H1 (cell line): ENCODE measurements at regions not wholly inside any gene's neighbourhood (a gene's known extent, or its start where the extent isn't known, plus 50 kb on each side); places are given as distances from the start of the nearest gene placed in this dataset.

ENCODE experiments used
- CTCF ChIA-PET: fragments of 300-600 bp; sonication (Branson Sonifier 250); formaldehyde crosslinking; loops from one replicate; lab custom pipeline; 2021; ENCODE audit not compliant: partially characterized antibody; lab: Charles Lee
- POLR2A ChIA-PET: fragments of 300-600 bp; sonication (Branson Sonifier 250); formaldehyde crosslinking; loops from one replicate; lab custom pipeline; 2021; ENCODE audit warnings: inconsistent platforms; ENCODE audit not compliant: partially characterized antibody; lab: Charles Lee
- DNase-seq, 2 experiments: peaks; one replicate each; pipeline versions ENCODE4 v3.0.0 to v3.0.0-alpha.2; 2010 to 2022; ENCODE audit warnings: low spot score in 2 of 2, low read depth in 1 of 2, mixed read lengths in 1 of 2
- FAIRE-seq: peaks from 2 replicates; lab custom pipeline; 2011; peaks lifted over from hg19 to GRCh38; lab: Jason Lieb, UNC
- H2AFZ ChIP-seq: 2 replicates; pipeline ENCODE4 v1.8.1; 2012; ENCODE audit warnings: low read length, inconsistent platforms
- H2AK5ac ChIP-seq: 2 replicates; pipeline ENCODE4 v1.6.1; 2013; ENCODE audit warnings: low read depth, low read length
- H2BK120ac ChIP-seq: replicated peaks from 2 replicates; pipeline ENCODE3; 2013; ENCODE audit warnings: low read depth, low read length, inconsistent platforms
- H2BK12ac ChIP-seq: 2 replicates; pipeline ENCODE4 v1.6.1; 2013; ENCODE audit warnings: low read depth, low read length
- H2BK15ac ChIP-seq: 2 replicates; pipeline ENCODE4 v1.6.1; 2013; ENCODE audit warnings: low read length
- H2BK20ac ChIP-seq: 2 replicates; pipeline ENCODE4 v1.6.1; 2013; ENCODE audit warnings: low read length
- H2BK5ac ChIP-seq: 2 replicates; pipeline ENCODE4 v1.6.1; 2013; ENCODE audit warnings: low read depth, low read length
- H3K14ac ChIP-seq: 2 replicates; pipeline ENCODE4 v1.6.1; 2013; ENCODE audit warnings: inconsistent platforms; ENCODE audit not compliant: insufficient read length
- H3K18ac ChIP-seq: 2 replicates; pipeline ENCODE4 v1.6.1; 2013; ENCODE audit warnings: low read length; ENCODE audit errors: extremely low read depth
- H3K23ac ChIP-seq: 2 replicates; pipeline ENCODE4 v1.6.1; 2013; ENCODE audit warnings: inconsistent platforms; ENCODE audit not compliant: insufficient read length
- H3K23me2 ChIP-seq: 2 replicates; pipeline ENCODE4 v1.6.1; 2013; ENCODE audit warnings: low read depth, low read length
- H3K27ac ChIP-seq: 2 replicates; pipeline ENCODE4 v1.6.1; 2011; ENCODE audit warnings: low read depth, low read length, inconsistent platforms
- H3K27me3 ChIP-seq, 4 experiments: replicated peaks in 1 of 4; 1 replicate in 1 of 4; 2 replicates in 3 of 4; pipeline versions ENCODE4 v1.6.1 to v1.8.1; 2011 to 2013; ENCODE audit warnings: low read length in 3 of 4, mild to moderate bottlenecking in 3 of 4, inconsistent platforms in 2 of 4, mixed read lengths in 2 of 4, moderate library complexity in 1 of 4; ENCODE audit not compliant: control insufficient read depth in 3 of 4, insufficient read depth in 3 of 4; ENCODE audit errors: extremely low read depth in 1 of 4
- H3K36me3 ChIP-seq, 4 experiments: 2 replicates each; pipeline versions ENCODE4 v1.6.1 to v1.8.1; 2011 to 2013; ENCODE audit warnings: mild to moderate bottlenecking in 4 of 4, low read length in 3 of 4, moderate library complexity in 2 of 4, control low read depth in 1 of 4, inconsistent platforms in 1 of 4; ENCODE audit not compliant: insufficient read depth in 4 of 4, control insufficient read depth in 2 of 4
- H3K4ac ChIP-seq: replicated peaks from 2 replicates; pipeline ENCODE3; 2013; ENCODE audit warnings: low read length, low read depth, mixed read lengths, inconsistent platforms; ENCODE audit not compliant: insufficient read length
- H3K4me1 ChIP-seq, 4 experiments: replicated peaks in 1 of 4; 1 replicate in 1 of 4; 2 replicates in 3 of 4; pipeline versions ENCODE4 v1.6.1 to v1.8.1; 2011 to 2013; ENCODE audit warnings: low read length in 3 of 4, inconsistent platforms in 2 of 4, mixed read lengths in 1 of 4; ENCODE audit not compliant: insufficient read depth in 4 of 4, control insufficient read depth in 3 of 4
- H3K4me2 ChIP-seq, 2 experiments: 2 replicates each; pipeline versions ENCODE4 v1.6.1 to v1.8.1; 2011 to 2013; ENCODE audit warnings: low read depth in 2 of 2, low read length in 2 of 2, control low read depth in 1 of 2, inconsistent platforms in 1 of 2, mild to moderate bottlenecking in 1 of 2; ENCODE audit not compliant: insufficient read depth in 1 of 2
- H3K4me3 ChIP-seq, 4 experiments: fragments of 200-600, 300-600 bp in 1 of 4; sonication (generic), shearing (Covaris generic), sonication (Bioruptor Twin) in 1 of 4; 2 replicates each; pipeline versions ENCODE4 v1.5.1 to v1.8.1; 2011 to 2016; ENCODE audit warnings: low read length in 4 of 4, low read depth in 3 of 4, control low read depth in 2 of 4, inconsistent platforms in 2 of 4, mild to moderate bottlenecking in 2 of 4, mixed read lengths in 1 of 4, moderate library complexity in 1 of 4; ENCODE audit not compliant: insufficient read depth in 2 of 4; ENCODE audit errors: extremely low read depth in 1 of 4
- H3K56ac ChIP-seq: replicated peaks from 2 replicates; pipeline ENCODE3; 2013; ENCODE audit warnings: low read depth, mild to moderate bottlenecking, mixed read lengths, low read length, inconsistent platforms; ENCODE audit not compliant: insufficient read length
- H3K79me1 ChIP-seq: 2 replicates; pipeline ENCODE4 v1.6.1; 2013; ENCODE audit warnings: low read depth, low read length, control low read depth
- H3K79me2 ChIP-seq, 2 experiments: 2 replicates each; pipeline versions ENCODE4 v1.6.1 to v1.8.1; 2012 to 2013; ENCODE audit warnings: low read length in 2 of 2, mild to moderate bottlenecking in 2 of 2, inconsistent platforms in 1 of 2; ENCODE audit not compliant: insufficient read depth in 2 of 2, control insufficient read depth in 1 of 2
- H3K9ac ChIP-seq, 4 experiments: replicated peaks in 1 of 4; 1 replicate in 1 of 4; 2 replicates in 3 of 4; pipeline versions ENCODE4 v1.6.1 to v1.8.1; 2011 to 2013; ENCODE audit warnings: low read depth in 3 of 4, low read length in 3 of 4, control low read depth in 2 of 4, mild to moderate bottlenecking in 2 of 4, moderate library complexity in 2 of 4, inconsistent platforms in 1 of 4; ENCODE audit errors: extremely low read depth in 1 of 4
- H3K9me3 ChIP-seq, 2 experiments: 2 replicates each; pipeline versions ENCODE4 v1.6.1 to v1.8.1; 2012 to 2013; ENCODE audit warnings: mild to moderate bottlenecking in 2 of 2, moderate library complexity in 2 of 2, control low read depth in 1 of 2, inconsistent platforms in 1 of 2, low read depth in 1 of 2, low read length in 1 of 2, mixed read lengths in 1 of 2; ENCODE audit not compliant: insufficient read depth in 2 of 2
- H4K20me1 ChIP-seq, 2 experiments: replicated peaks in 1 of 2; 2 replicates each; pipeline versions ENCODE3 to v1.8.1; 2011 to 2013; ENCODE audit warnings: inconsistent platforms in 2 of 2, low read length in 2 of 2, mild to moderate bottlenecking in 1 of 2; ENCODE audit not compliant: insufficient read depth in 2 of 2, control insufficient read depth in 1 of 2
- H4K5ac ChIP-seq: 2 replicates; pipeline ENCODE4 v1.6.1; 2013; ENCODE audit warnings: low read length, low read depth, mixed read lengths, inconsistent platforms; ENCODE audit not compliant: insufficient read length
- H4K8ac ChIP-seq: 2 replicates; pipeline ENCODE4 v1.8.0; 2013; ENCODE audit warnings: mild to moderate bottlenecking, moderate library complexity, low read length, inconsistent platforms; ENCODE audit not compliant: insufficient read depth; ENCODE audit errors: extremely low read depth
- H4K91ac ChIP-seq: replicated peaks from 2 replicates; pipeline ENCODE3; 2013; ENCODE audit warnings: low read length, mixed read lengths, inconsistent platforms; ENCODE audit not compliant: insufficient read length
- BACH1 ChIP-seq: IDR thresholded peaks from 2 replicates; pipeline ENCODE4 v1.6.1; 2012; ENCODE audit warnings: low read length, improper control_type of control experiment
- EGR1 ChIP-seq: IDR thresholded peaks from 2 replicates; pipeline ENCODE4 v1.6.1; 2011; ENCODE audit warnings: low read depth, low read length, borderline replicate concordance
- EZH2 ChIP-seq: fragments of 200-600 bp; sonication (generic); IDR thresholded peaks from 2 replicates; pipeline ENCODE4 v1.7.1; 2012; ENCODE audit warnings: low read depth, mild to moderate bottlenecking, moderate library complexity, low read length, inconsistent platforms; ENCODE audit not compliant: severe bottlenecking
- HDAC2 ChIP-seq, 2 experiments: fragments of 300-600 bp in 1 of 2; sonication (generic) in 1 of 2; IDR thresholded peaks; 2 replicates each; pipeline ENCODE4 v1.6.1; 2011 to 2012; ENCODE audit warnings: low read depth in 2 of 2, low read length in 2 of 2, mild to moderate bottlenecking in 2 of 2, moderate library complexity in 2 of 2, borderline replicate concordance in 1 of 2, inconsistent platforms in 1 of 2
- JUND ChIP-seq: IDR thresholded peaks from 2 replicates; pipeline ENCODE4 v1.6.1; 2011; ENCODE audit warnings: mild to moderate bottlenecking, improper control_type of control experiment, low read length
- KDM4A ChIP-seq: IDR thresholded peaks from one replicate; pipeline ENCODE4 v1.7.1; 2012; ENCODE audit warnings: low read depth, mild to moderate bottlenecking, moderate library complexity, low read length, inconsistent platforms; ENCODE audit not compliant: severe bottlenecking
- KDM5A ChIP-seq: fragments of 200-600 bp; IDR thresholded peaks from 2 replicates; pipeline ENCODE4 v1.7.1; 2012; ENCODE audit warnings: mild to moderate bottlenecking, low read length, inconsistent platforms, mixed read lengths
- SIRT6 ChIP-seq: IDR thresholded peaks from one replicate; pipeline ENCODE4 v1.7.1; 2012; ENCODE audit warnings: low read length, inconsistent platforms
- SP1 ChIP-seq: IDR thresholded peaks from 2 replicates; pipeline ENCODE4 v1.6.1; 2011; ENCODE audit warnings: low read depth, low read length
- SRF ChIP-seq: IDR thresholded peaks from 2 replicates; pipeline ENCODE4 v1.6.1; 2011; ENCODE audit warnings: mild to moderate bottlenecking, low read depth, low read length, moderate library complexity
- SUZ12 ChIP-seq: fragments of 200-600 bp; sonication (generic); IDR thresholded peaks from 2 replicates; pipeline ENCODE4 v1.6.1; 2012; ENCODE audit warnings: mild to moderate bottlenecking, inconsistent platforms, low read length, moderate library complexity, mixed read lengths
- TAF1 ChIP-seq: IDR thresholded peaks from 2 replicates; pipeline ENCODE4 v1.6.1; 2011; ENCODE audit warnings: mild to moderate bottlenecking, low read depth, low read length
- TAF7 ChIP-seq: optimal IDR thresholded peaks from 2 replicates; pipeline ENCODE3; 2011; ENCODE audit warnings: low read depth, mild to moderate bottlenecking, inconsistent platforms, low read length, moderate library complexity, borderline replicate concordance
- TCF12 ChIP-seq: IDR thresholded peaks from 2 replicates; pipeline ENCODE4 v1.6.1; 2011; ENCODE audit warnings: low read depth, mild to moderate bottlenecking, low read length
- WGBS, 2 experiments: shearing (Covaris generic) in 1 of 2; methylation state at CpG; one replicate each; pipeline versions ENCODE4 v1.1.6 to v1.1.7; 2013 to 2015; ENCODE audit warnings: low lambda C conversion rate in 2 of 2, mixed read lengths in 2 of 2, inconsistent platforms in 1 of 2, low coverage in 1 of 2, missing lambda C conversion rate in 1 of 2; ENCODE audit not compliant: insufficient replicate concordance in 2 of 2, insufficient coverage in 1 of 2, insufficient read length in 1 of 2; ENCODE audit errors: extremely low coverage in 1 of 2, missing lambda C conversion rate in 1 of 2; 5-methylcytosine and 5-hydroxymethylcytosine counted together

GRCh38 chr2:234310166-234310565 lies 186.7 kb downstream of the ARL4C start:
- no peaks in the 10 kb centered on the region for H3K23me2 ChIP-seq
- H3K79me2 ChIP-seq: no peaks in the 10 kb centered on the region
- H2BK15ac ChIP-seq: no peak overlapping the region
- H2BK5ac ChIP-seq: no peak overlapping the region
- H3K56ac ChIP-seq: no peak overlapping the region
- H3K27me3 ChIP-seq: no peaks in the 10 kb centered on the region
- no peak overlapping the region for H3K18ac ChIP-seq
- no peaks in the 10 kb centered on the region for H3K36me3 ChIP-seq
- no peak overlapping the region for H4K8ac ChIP-seq
- no peak overlapping the region for H3K4ac ChIP-seq
- no peaks in the 10 kb centered on the region for H4K20me1 ChIP-seq
- DNase-seq: no peak
- H4K91ac ChIP-seq: no peak overlapping the region
- ChIA-PET CTCF (interaction anchor here (1.5 kb wide), 1 partner anchor 235 kb away, joined by 7 read pairs; no protein-coding TSS in a partner anchor), POLR2A (no interaction called here)
- H3K4me3 ChIP-seq: no peak overlapping the region
- peaks cover 0 to 7% (median 3%) of the 10 kb centered on the region in 4 experiments; a peak in 3 of 7 replicates for H3K4me1 ChIP-seq
- H3K9me3 ChIP-seq: peaks cover 0 to 6% of the 10 kb centered on the region in 2 experiments; a peak in 1 of 4 replicates
- no peak overlapping the region for H2BK20ac ChIP-seq
- no peak overlapping the region for H4K5ac ChIP-seq
- H2AK5ac ChIP-seq: no peak overlapping the region
- no peak overlapping the region for H3K23ac ChIP-seq
- H3K4me2 ChIP-seq: no peak overlapping the region
- H2BK12ac ChIP-seq: no peak overlapping the region
- no peak overlapping the region for H2AFZ ChIP-seq
- 90% methylated on average over 4 of the region's 5 CpGs; no CpG with 5 or more reads in 1 of the 2 experiments for WGBS, 2 experiments
- no peaks in the 10 kb centered on the region for H3K79me1 ChIP-seq
- H3K14ac ChIP-seq: no peak overlapping the region
- H2BK120ac ChIP-seq: no peak overlapping the region
- FAIRE-seq: no peak
- no peak overlapping the region; a peak in 1 of 7 replicates for H3K9ac ChIP-seq
- H3K27ac ChIP-seq: no peak overlapping the region
- TF ChIP-seq EZH2 (no peak), JUND (no peak), KDM4A (no peak), SIRT6 (no peak), EGR1 (no peak), SUZ12 (no peak), SP1 (no peak), SRF (no peak), KDM5A (no peak), HDAC2 (IDR thresholded peaks at IDR 0.05; ENCODE audit: borderline replicate concordance in 1 of 2, low read depth in 2 of 2, low read length in 2 of 2) (no peak), TAF7 (no peak), TAF1 (no peak), BACH1 (no peak), TCF12 (no peak)
